SK-N-SH treated with all-trans-retinoic acid at 6 μM for 48 hours (cell line): ENCODE measurements at regions not wholly inside any gene's neighbourhood (a gene's known extent, or its start where the extent isn't known, plus 50 kb on each side); places are given as distances from the start of the nearest gene placed in this dataset.

Source experiments
- ATAC-seq: fragments of 200-7000 bp; cut with Tn5 transposase; 3 replicates; pipeline ENCODE4 v1.9.1; 2020; ENCODE audit warnings: mild to moderate bottlenecking, moderate library complexity
- ARNTL ChIP-seq: fragments of 450-650 bp; formaldehyde crosslinking; IDR thresholded peaks from 2 replicates; pipeline ENCODE4 v1.5.0; 2020; ENCODE audit warnings: low read depth, mild to moderate bottlenecking, moderate library complexity, borderline replicate concordance
- BACH2 ChIP-seq: fragments of 250-450 bp; sonication (Bioruptor Pico); IDR thresholded peaks from 2 replicates; pipeline ENCODE4 v1.9.0; 2021; ENCODE audit warnings: mild to moderate bottlenecking, borderline replicate concordance
- CREB5 ChIP-seq: fragments of 250-450 bp; sonication (Bioruptor Pico); IDR thresholded peaks from 2 replicates; pipeline ENCODE4 v1.5.1; 2020; ENCODE audit warnings: low read depth, mild to moderate bottlenecking, moderate library complexity
- CSDC2 ChIP-seq: fragments of 250-450 bp; sonication (Bioruptor Pico); IDR thresholded peaks from 2 replicates; pipeline ENCODE4 v1.5.0; 2020; ENCODE audit warnings: mild to moderate bottlenecking, moderate library complexity
- ESRRG ChIP-seq: fragments of 250-450 bp; sonication (Bioruptor Pico); IDR thresholded peaks from 2 replicates; pipeline ENCODE4 v1.6.1; 2021; ENCODE audit warnings: mild to moderate bottlenecking
- GLIS3 ChIP-seq: fragments of 250-450 bp; sonication (Bioruptor Pico); IDR thresholded peaks from 2 replicates; pipeline ENCODE4 v1.5.0; 2020; ENCODE audit warnings: mild to moderate bottlenecking, moderate library complexity
- ISL1 ChIP-seq: fragments of 250-450 bp; sonication (Bioruptor Pico); IDR thresholded peaks from 2 replicates; pipeline ENCODE4 v2.1.2; 2022; ENCODE audit warnings: mild to moderate bottlenecking, moderate library complexity
- OSR1 ChIP-seq: fragments of 250-450 bp; sonication (Bioruptor Pico); IDR thresholded peaks from 2 replicates; pipeline ENCODE4 v1.8.0; 2022; ENCODE audit warnings: moderate library complexity, mild to moderate bottlenecking, inconsistent platforms
- PATZ1 ChIP-seq: fragments of 250-450 bp; sonication (Bioruptor Pico); IDR thresholded peaks from 2 replicates; pipeline ENCODE4 v1.8.0; 2020; ENCODE audit warnings: mild to moderate bottlenecking, moderate library complexity, borderline replicate concordance
- PPARA ChIP-seq: fragments of 250-450 bp; sonication (Bioruptor Pico); IDR thresholded peaks from 2 replicates; pipeline ENCODE4 v1.5.0; 2020; ENCODE audit warnings: mild to moderate bottlenecking, borderline replicate concordance
- RARB ChIP-seq: fragments of 250-450 bp; sonication (Bioruptor Pico); IDR thresholded peaks from 2 replicates; pipeline ENCODE4 v1.8.0; 2021; ENCODE audit warnings: mild to moderate bottlenecking, moderate library complexity
- SNAI2 ChIP-seq: fragments of 250-450 bp; sonication (Bioruptor Pico); IDR thresholded peaks from 2 replicates; pipeline ENCODE4 v1.5.0; 2020; ENCODE audit warnings: mild to moderate bottlenecking, moderate library complexity
- TCF4 ChIP-seq: fragments of 250-450 bp; sonication (Bioruptor Pico); IDR thresholded peaks from 2 replicates; pipeline ENCODE4 v1.8.0; 2021; ENCODE audit warnings: mild to moderate bottlenecking, moderate library complexity, borderline replicate concordance
- TOX ChIP-seq: fragments of 250-450 bp; sonication (Bioruptor Pico); IDR thresholded peaks from 2 replicates; pipeline ENCODE4 v1.8.0; 2021; ENCODE audit warnings: mild to moderate bottlenecking, moderate library complexity, borderline replicate concordance
- ZC3H10 ChIP-seq: fragments of 250-450 bp; sonication (Bioruptor Pico); IDR thresholded peaks from 2 replicates; pipeline ENCODE4 v1.5.1; 2021; ENCODE audit warnings: mild to moderate bottlenecking, moderate library complexity
- ZFP3 ChIP-seq: fragments of 250-450 bp; sonication (Bioruptor Pico); IDR thresholded peaks from 2 replicates; pipeline ENCODE4 v1.5.0; 2020; ENCODE audit warnings: mild to moderate bottlenecking, moderate library complexity
- ZFP30 ChIP-seq: fragments of 450-650 bp; formaldehyde crosslinking; IDR thresholded peaks from 2 replicates; pipeline ENCODE4 v1.5.0; 2022; ENCODE audit warnings: mild to moderate bottlenecking, moderate library complexity
- ZNF70 ChIP-seq: fragments of 450-650 bp; formaldehyde crosslinking; IDR thresholded peaks from 2 replicates; pipeline ENCODE4 v1.5.0; 2020; ENCODE audit warnings: mild to moderate bottlenecking, moderate library complexity
- ZNF8 ChIP-seq: fragments of 450-650 bp; formaldehyde crosslinking; IDR thresholded peaks from 2 replicates; pipeline ENCODE4 v1.5.0; 2020; ENCODE audit warnings: mild to moderate bottlenecking, moderate library complexity
- TF ChIP-seq, protein P1 (sequence below): fragments of 250-450 bp; sonication (Bioruptor Pico); IDR thresholded peaks from 2 replicates; pipeline ENCODE4 v1.8.0; 2021; ENCODE audit warnings: low read depth, mild to moderate bottlenecking, moderate library complexity, borderline replicate concordance
- TF ChIP-seq, protein P2 (sequence below): fragments of 250-450 bp; sonication (Bioruptor Pico); IDR thresholded peaks from 2 replicates; pipeline ENCODE4 v1.5.0; 2020; ENCODE audit warnings: mild to moderate bottlenecking, moderate library complexity
- TF ChIP-seq, protein P3 (sequence below): fragments of 250-450 bp; sonication (Bioruptor Pico); IDR thresholded peaks from 2 replicates; pipeline ENCODE4 v1.5.1; 2021; ENCODE audit warnings: mild to moderate bottlenecking, moderate library complexity

- TF ChIP-seq, protein P1, sequence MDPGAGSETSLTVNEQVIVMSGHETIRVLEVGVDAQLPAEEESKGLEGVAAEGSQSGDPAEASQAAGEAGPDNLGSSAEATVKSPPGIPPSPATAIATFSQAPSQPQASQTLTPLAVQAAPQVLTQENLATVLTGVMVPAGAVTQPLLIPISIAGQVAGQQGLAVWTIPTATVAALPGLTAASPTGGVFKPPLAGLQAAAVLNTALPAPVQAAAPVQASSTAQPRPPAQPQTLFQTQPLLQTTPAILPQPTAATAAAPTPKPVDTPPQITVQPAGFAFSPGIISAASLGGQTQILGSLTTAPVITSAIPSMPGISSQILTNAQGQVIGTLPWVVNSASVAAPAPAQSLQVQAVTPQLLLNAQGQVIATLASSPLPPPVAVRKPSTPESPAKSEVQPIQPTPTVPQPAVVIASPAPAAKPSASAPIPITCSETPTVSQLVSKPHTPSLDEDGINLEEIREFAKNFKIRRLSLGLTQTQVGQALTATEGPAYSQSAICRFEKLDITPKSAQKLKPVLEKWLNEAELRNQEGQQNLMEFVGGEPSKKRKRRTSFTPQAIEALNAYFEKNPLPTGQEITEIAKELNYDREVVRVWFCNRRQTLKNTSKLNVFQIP = no peak
- TF ChIP-seq ZNF70 (CRISPR knock-in tag) = no peak
- no peak for TF ChIP-seq PPARA (CRISPR knock-in tag)
- TF ChIP-seq, protein P2, sequence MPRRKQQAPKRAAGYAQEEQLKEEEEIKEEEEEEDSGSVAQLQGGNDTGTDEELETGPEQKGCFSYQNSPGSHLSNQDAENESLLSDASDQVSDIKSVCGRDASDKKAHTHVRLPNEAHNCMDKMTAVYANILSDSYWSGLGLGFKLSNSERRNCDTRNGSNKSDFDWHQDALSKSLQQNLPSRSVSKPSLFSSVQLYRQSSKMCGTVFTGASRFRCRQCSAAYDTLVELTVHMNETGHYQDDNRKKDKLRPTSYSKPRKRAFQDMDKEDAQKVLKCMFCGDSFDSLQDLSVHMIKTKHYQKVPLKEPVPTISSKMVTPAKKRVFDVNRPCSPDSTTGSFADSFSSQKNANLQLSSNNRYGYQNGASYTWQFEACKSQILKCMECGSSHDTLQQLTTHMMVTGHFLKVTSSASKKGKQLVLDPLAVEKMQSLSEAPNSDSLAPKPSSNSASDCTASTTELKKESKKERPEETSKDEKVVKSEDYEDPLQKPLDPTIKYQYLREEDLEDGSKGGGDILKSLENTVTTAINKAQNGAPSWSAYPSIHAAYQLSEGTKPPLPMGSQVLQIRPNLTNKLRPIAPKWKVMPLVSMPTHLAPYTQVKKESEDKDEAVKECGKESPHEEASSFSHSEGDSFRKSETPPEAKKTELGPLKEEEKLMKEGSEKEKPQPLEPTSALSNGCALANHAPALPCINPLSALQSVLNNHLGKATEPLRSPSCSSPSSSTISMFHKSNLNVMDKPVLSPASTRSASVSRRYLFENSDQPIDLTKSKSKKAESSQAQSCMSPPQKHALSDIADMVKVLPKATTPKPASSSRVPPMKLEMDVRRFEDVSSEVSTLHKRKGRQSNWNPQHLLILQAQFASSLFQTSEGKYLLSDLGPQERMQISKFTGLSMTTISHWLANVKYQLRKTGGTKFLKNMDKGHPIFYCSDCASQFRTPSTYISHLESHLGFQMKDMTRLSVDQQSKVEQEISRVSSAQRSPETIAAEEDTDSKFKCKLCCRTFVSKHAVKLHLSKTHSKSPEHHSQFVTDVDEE (CRISPR knock-in tag) = no peak
- TF ChIP-seq ZNF8 (CRISPR knock-in tag) = no peak
- no peak for TF ChIP-seq ESRRG
- no peak for TF ChIP-seq RARB
- TF ChIP-seq, protein P3, sequence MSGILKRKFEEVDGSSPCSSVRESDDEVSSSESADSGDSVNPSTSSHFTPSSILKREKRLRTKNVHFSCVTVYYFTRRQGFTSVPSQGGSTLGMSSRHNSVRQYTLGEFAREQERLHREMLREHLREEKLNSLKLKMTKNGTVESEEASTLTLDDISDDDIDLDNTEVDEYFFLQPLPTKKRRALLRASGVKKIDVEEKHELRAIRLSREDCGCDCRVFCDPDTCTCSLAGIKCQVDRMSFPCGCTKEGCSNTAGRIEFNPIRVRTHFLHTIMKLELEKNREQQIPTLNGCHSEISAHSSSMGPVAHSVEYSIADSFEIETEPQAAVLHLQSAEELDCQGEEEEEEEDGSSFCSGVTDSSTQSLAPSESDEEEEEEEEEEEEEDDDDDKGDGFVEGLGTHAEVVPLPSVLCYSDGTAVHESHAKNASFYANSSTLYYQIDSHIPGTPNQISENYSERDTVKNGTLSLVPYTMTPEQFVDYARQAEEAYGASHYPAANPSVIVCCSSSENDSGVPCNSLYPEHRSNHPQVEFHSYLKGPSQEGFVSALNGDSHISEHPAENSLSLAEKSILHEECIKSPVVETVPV (CRISPR knock-in tag) = no peak
- no peak for TF ChIP-seq ZFP3
- TF ChIP-seq ARNTL = no peak
- no peak for TF ChIP-seq BACH2 (CRISPR knock-in tag)
- no peak for TF ChIP-seq ZC3H10 (CRISPR knock-in tag)
- no peak for TF ChIP-seq CSDC2 (CRISPR knock-in tag)
- TF ChIP-seq PATZ1 (CRISPR knock-in tag) = no peak
- no peak for TF ChIP-seq TOX (CRISPR knock-in tag)
- TF ChIP-seq GLIS3 = no peak
- TF ChIP-seq TCF4 = no peak
- TF ChIP-seq ISL1 (CRISPR knock-in tag) = no peak
- no peak for ATAC-seq
Measured at GRCh38 chr13:100852146-100852545, 177.6 kb upstream of the TMTC4 start.

DNA sequence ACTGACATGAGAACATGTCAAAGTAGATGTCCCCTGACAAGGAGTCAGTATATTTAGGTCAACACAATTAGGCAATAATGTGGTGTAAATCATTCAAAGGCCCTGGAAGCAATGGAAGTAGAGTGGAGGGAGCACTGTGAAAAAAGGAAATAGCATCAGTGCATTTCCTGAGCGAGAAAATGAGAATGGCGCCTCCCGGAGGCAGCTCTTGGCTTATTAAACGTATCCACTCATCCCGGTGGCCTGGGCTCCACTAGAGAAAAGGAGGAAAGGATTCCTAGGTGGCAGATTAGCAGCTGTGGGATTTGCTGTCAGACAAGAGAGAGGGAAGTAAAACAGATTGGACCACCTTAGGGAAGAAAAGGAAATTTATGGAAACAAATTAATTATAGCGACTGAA lies 173.7 kb upstream of the TMTC4 start:
- ATAC-seq = no peak
- TF ChIP-seq TCF4 (no peak), RARB (no peak), SNAI2 (CRISPR knock-in tag) (no peak), ZFP3 (no peak), PPARA (CRISPR knock-in tag) (no peak), ESRRG (no peak), CREB5 (CRISPR knock-in tag) (no peak), GLIS3 (no peak), ZC3H10 (CRISPR knock-in tag) (no peak), ISL1 (CRISPR knock-in tag) (no peak), ZFP30 (CRISPR knock-in tag) (no peak), PATZ1 (CRISPR knock-in tag) (no peak), ZNF8 (CRISPR knock-in tag) (no peak), ARNTL (no peak), TOX (CRISPR knock-in tag) (no peak), OSR1 (no peak), ZNF70 (CRISPR knock-in tag) (no peak)
- TF ChIP-seq, protein P3 (CRISPR knock-in tag) = no peak
- TF ChIP-seq, protein P1 = no peak
